Breast epithelium (tissue), 4 donors: ENCODE measurements at regions not wholly inside any gene's neighbourhood (a gene's known extent, or its start where the extent isn't known, plus 50 kb on each side); places are given as distances from the start of the nearest gene placed in this dataset.
"Not testable (repeated sequence)": the region's sequence is repeated elsewhere in the genome, so short reads cannot be mapped to it uniquely, and the experiment has no call there.

Source experiments
- DNase-seq, 2 donors: peaks; one replicate each; pipeline ENCODE4 v3.0.0-alpha.2; 2019; ENCODE audit warnings: low spot score in 2 of 2
- H3K27ac ChIP-seq, 2 donors: fragments of 200-600 bp; sonication (generic) in 1 of 2; one replicate each; pipeline ENCODE4 v1.5.1; 2016 to 2019; ENCODE audit warnings: mild to moderate bottlenecking in 1 of 2
- H3K27me3 ChIP-seq, 2 donors: fragments of 200-600 bp; sonication (generic) in 1 of 2; one replicate each; pipeline versions ENCODE4 v1.5.1 to v1.6.0; 2017 to 2019; ENCODE audit warnings: control low read depth in 1 of 2, mild to moderate bottlenecking in 1 of 2
- H3K36me3 ChIP-seq: fragments of 200-600 bp; one replicate; pipeline ENCODE4 v1.5.1; 2019
- H3K4me1 ChIP-seq, 2 donors: fragments of 200-600 bp; sonication (generic); one replicate each; pipeline ENCODE4 v1.5.1; 2016 to 2019; ENCODE audit warnings: control low read depth in 1 of 2
- H3K4me3 ChIP-seq, 3 donors: fragments of 200-600 bp; sonication (generic); 1 replicate in 2 of 3; 2 replicates in 1 of 3; pipeline ENCODE4 v1.5.1; 2016 to 2019; ENCODE audit warnings: mild to moderate bottlenecking in 3 of 3, moderate library complexity in 2 of 3
- H3K9me3 ChIP-seq, 2 donors: fragments of 200-600 bp; sonication (generic) in 1 of 2; one replicate each; pipeline ENCODE4 v1.5.1; 2016 to 2019; ENCODE audit warnings: control low read depth in 1 of 2
- CTCF ChIP-seq, 3 donors: fragments of 450-650 bp; IDR thresholded peaks; one replicate each; pipeline ENCODE4 v1.5.1; 2016 to 2017; ENCODE audit warnings: antibody characterized with exemption in 3 of 3, mild to moderate bottlenecking in 3 of 3, moderate library complexity in 3 of 3
- POLR2A ChIP-seq: fragments of 450-650 bp; IDR thresholded peaks from one replicate; pipeline ENCODE4 v1.6.1; 2016; ENCODE audit warnings: antibody characterized with exemption, mild to moderate bottlenecking, moderate library complexity
- POLR2AphosphoS5 ChIP-seq, 3 donors: sonication (generic); formaldehyde crosslinking; IDR thresholded peaks; one replicate each; pipeline ENCODE4 v1.6.1; 2017; ENCODE audit warnings: antibody characterized with exemption in 3 of 3
- intact Hi-C: fragments of 100-400 bp; cut with DNase I; formaldehyde crosslinking; loops from one replicate; pipeline ENCODE4 v1.15.1; 2023; ENCODE audit warnings: low total_unique reads

- Histone ChIP-seq H3K9me3 (no peaks in the 10 kb centered on the region), H3K36me3 (no peaks in the 10 kb centered on the region), H3K4me3 (no peak overlapping the region), H3K27ac (no peak overlapping the region), H3K27me3 (no peaks in the 10 kb centered on the region), H3K4me1 (no peaks in the 10 kb centered on the region)
- TF ChIP-seq POLR2A = no peak
- TF ChIP-seq CTCF (IDR thresholded peaks at IDR 0.05) = no peak
- no peak for TF ChIP-seq POLR2AphosphoS5 (IDR thresholded peaks at IDR 0.05)
- DNase-seq = no peak
- intact Hi-C loops = no loop called here
Observed at GRCh38 chr2:155980941-155981560, 351.5 kb downstream of the NR4A2 start.

GRCh38 chr2:155975734-155976133 lies 356.8 kb downstream of the NR4A2 start:
- H3K36me3 ChIP-seq = no peaks in the 10 kb centered on the region
- no peak overlapping the region for H3K27ac ChIP-seq
- no peak for DNase-seq

GRCh38 chr2:155972916-155973315 lies 359.6 kb downstream of the NR4A2 start:
- intact Hi-C loops = no loop called here
- no peak overlapping the region for H3K27ac ChIP-seq

More at GRCh38 chr2:155975734-155976133, 356.8 kb downstream of the NR4A2 start:
- H3K27me3 ChIP-seq = no peaks in the 10 kb centered on the region
- intact Hi-C loops = no loop called here
- H3K4me3 ChIP-seq = no peak overlapping the region
- H3K9me3 ChIP-seq = no peaks in the 10 kb centered on the region
- TF ChIP-seq POLR2AphosphoS5 (IDR thresholded peaks at IDR 0.05) = no peak
- no peak for TF ChIP-seq CTCF (IDR thresholded peaks at IDR 0.05)
- no peak for TF ChIP-seq POLR2A
- H3K4me1 ChIP-seq = no peaks in the 10 kb centered on the region

GRCh38 chr2:155966064-155966471 lies 366.5 kb downstream of the NR4A2 start:
- H3K4me1 ChIP-seq, H3K36me3 ChIP-seq, H3K4me3 ChIP-seq, DNase-seq, H3K9me3 ChIP-seq, H3K27me3 ChIP-seq, H3K27ac ChIP-seq, intact Hi-C loops: not testable (repeated sequence)

More at GRCh38 chr2:155972916-155973315, 359.6 kb downstream of the NR4A2 start:
- no peaks in the 10 kb centered on the region for H3K36me3 ChIP-seq
- TF ChIP-seq POLR2AphosphoS5 (IDR thresholded peaks at IDR 0.05) (no peak), POLR2A (no peak), CTCF (IDR thresholded peaks at IDR 0.05) (no peak)
- no peak for DNase-seq
- no peak overlapping the region for H3K4me3 ChIP-seq
- H3K27me3 ChIP-seq = no peaks in the 10 kb centered on the region
- H3K9me3 ChIP-seq = no peaks in the 10 kb centered on the region
- H3K4me1 ChIP-seq = no peaks in the 10 kb centered on the region

GRCh38 chr2:155965415-155966063 lies 367.0 kb downstream of the NR4A2 start:
- no peak overlapping the region for H3K27ac ChIP-seq
- H3K4me1 ChIP-seq = no peaks in the 10 kb centered on the region
- intact Hi-C loops = no loop called here
- H3K36me3 ChIP-seq = no peaks in the 10 kb centered on the region
- TF ChIP-seq POLR2AphosphoS5 (IDR thresholded peaks at IDR 0.05) = no peak
- no peak for TF ChIP-seq CTCF (IDR thresholded peaks at IDR 0.05)
- H3K27me3 ChIP-seq = no peaks in the 10 kb centered on the region
- no peak overlapping the region for H3K4me3 ChIP-seq
- H3K9me3 ChIP-seq = no peaks in the 10 kb centered on the region
- DNase-seq = no peak
